Sigmoid colon (tissue), 4 donors: ENCODE measurements at regions not wholly inside any gene's neighbourhood (a gene's known extent, or its start where the extent isn't known, plus 50 kb on each side); places are given as distances from the start of the nearest gene placed in this dataset.

ENCODE experiments used
- CTCF ChIP-seq, 4 experiments: fragments of 450-650 bp in 3 of 4; fragments of 200-600 bp in 1 of 4; IDR thresholded peaks; one replicate each; pipeline ENCODE4 v1.5.1; 2016 to 2019; ENCODE audit warnings: antibody characterized with exemption in 4 of 4, mild to moderate bottlenecking in 3 of 4, moderate library complexity in 2 of 4
- EP300 ChIP-seq, 4 donors: sonication (generic); formaldehyde crosslinking; IDR thresholded peaks; one replicate each; pipeline ENCODE4 v1.6.1; 2017; ENCODE audit warnings: antibody characterized with exemption in 4 of 4
- POLR2A ChIP-seq, 2 donors: fragments of 450-650 bp; IDR thresholded peaks; one replicate each; pipeline ENCODE4 v1.6.1; 2016; ENCODE audit warnings: antibody characterized with exemption in 2 of 2, mild to moderate bottlenecking in 2 of 2, moderate library complexity in 2 of 2
- POLR2AphosphoS5 ChIP-seq, 4 donors: sonication (generic); formaldehyde crosslinking; IDR thresholded peaks; one replicate each; pipeline ENCODE4 v1.6.1; 2017; ENCODE audit warnings: antibody characterized with exemption in 4 of 4

DNA sequence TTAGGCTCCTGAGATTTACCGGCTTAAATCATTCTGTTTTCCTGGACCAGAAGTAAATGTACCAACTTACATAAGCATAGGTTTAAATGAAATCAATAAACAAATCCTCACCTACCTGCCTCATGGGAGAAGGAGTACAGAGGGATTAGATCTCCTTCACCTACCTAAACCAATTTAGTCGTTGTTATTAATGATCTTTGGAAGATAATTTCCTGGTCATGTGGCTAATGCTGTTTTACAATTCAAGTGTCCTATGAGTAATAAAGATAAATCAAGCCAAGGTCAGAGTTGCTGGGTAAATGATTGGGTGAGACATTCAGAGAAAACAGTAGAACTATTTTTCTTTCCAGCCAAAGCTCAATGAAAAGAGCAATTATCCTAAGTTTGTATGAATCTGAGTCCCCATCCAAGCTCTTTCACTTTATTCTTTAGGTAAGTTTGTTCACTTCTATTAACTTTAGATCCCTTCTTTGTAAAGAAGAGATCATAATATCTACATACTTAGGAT, 423.0 kb upstream of the FAM241A start:
- TF ChIP-seq POLR2A (IDR thresholded peaks at IDR 0.05) (no peak), CTCF (IDR thresholded peaks at IDR 0.05) (no peak), POLR2AphosphoS5 (IDR thresholded peaks at IDR 0.05) (no peak), EP300 (IDR thresholded peaks at IDR 0.05) (no peak)
